SK-N-SH treated with all-trans-retinoic acid at 6 μM for 48 hours (cell line): ENCODE measurements at regions not wholly inside any gene's neighbourhood (a gene's known extent, or its start where the extent isn't known, plus 50 kb on each side); places are given as distances from the start of the nearest gene placed in this dataset.

Experiments used
- ARNTL ChIP-seq: fragments of 450-650 bp; formaldehyde crosslinking; IDR thresholded peaks from 2 replicates; pipeline ENCODE4 v1.5.0; 2020; ENCODE audit warnings: low read depth, mild to moderate bottlenecking, moderate library complexity, borderline replicate concordance
- ESRRG ChIP-seq: fragments of 250-450 bp; sonication (Bioruptor Pico); IDR thresholded peaks from 2 replicates; pipeline ENCODE4 v1.6.1; 2021; ENCODE audit warnings: mild to moderate bottlenecking
- RARB ChIP-seq: fragments of 250-450 bp; sonication (Bioruptor Pico); IDR thresholded peaks from 2 replicates; pipeline ENCODE4 v1.8.0; 2021; ENCODE audit warnings: mild to moderate bottlenecking, moderate library complexity
- TOX ChIP-seq: fragments of 250-450 bp; sonication (Bioruptor Pico); IDR thresholded peaks from 2 replicates; pipeline ENCODE4 v1.8.0; 2021; ENCODE audit warnings: mild to moderate bottlenecking, moderate library complexity, borderline replicate concordance
- ZFP3 ChIP-seq: fragments of 250-450 bp; sonication (Bioruptor Pico); IDR thresholded peaks from 2 replicates; pipeline ENCODE4 v1.5.0; 2020; ENCODE audit warnings: mild to moderate bottlenecking, moderate library complexity
- ZFP30 ChIP-seq: fragments of 450-650 bp; formaldehyde crosslinking; IDR thresholded peaks from 2 replicates; pipeline ENCODE4 v1.5.0; 2022; ENCODE audit warnings: mild to moderate bottlenecking, moderate library complexity
- TF ChIP-seq, protein P1 (sequence below): fragments of 250-450 bp; sonication (Bioruptor Pico); IDR thresholded peaks from 2 replicates; pipeline ENCODE4 v1.5.1; 2021; ENCODE audit warnings: mild to moderate bottlenecking, moderate library complexity

DNA sequence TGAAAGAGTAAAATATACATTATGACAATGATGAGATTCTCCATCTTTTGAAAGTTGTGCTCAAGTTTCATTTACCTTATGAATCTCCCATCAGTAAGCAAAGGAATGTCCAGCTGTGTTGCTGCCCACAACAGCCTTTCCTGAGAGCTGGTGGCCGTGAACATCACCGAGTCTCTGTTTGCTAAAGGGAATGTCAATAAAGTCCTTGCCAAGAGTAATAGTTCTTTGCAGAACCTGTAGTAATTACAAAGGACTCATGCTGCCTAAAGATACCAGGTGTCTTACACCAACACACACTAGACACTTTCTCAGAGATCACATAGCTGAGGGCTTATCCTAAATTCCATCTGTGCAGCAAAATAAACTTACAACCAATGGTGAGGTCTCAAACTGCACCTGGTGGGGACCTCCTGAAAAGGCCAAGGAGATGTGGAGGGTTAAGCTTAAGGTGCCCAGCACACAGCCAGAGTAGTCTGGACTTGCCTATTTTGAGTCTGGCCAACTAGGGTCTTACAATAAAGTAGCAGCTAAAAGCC lies 111.1 kb upstream of the DAPK1 start:
- TF ChIP-seq RARB (no peak), ZFP3 (no peak), ESRRG (CRISPR knock-in tag) (no peak), ARNTL (CRISPR knock-in tag) (no peak), TOX (no peak), ZFP30 (no peak)
- TF ChIP-seq, protein P1, sequence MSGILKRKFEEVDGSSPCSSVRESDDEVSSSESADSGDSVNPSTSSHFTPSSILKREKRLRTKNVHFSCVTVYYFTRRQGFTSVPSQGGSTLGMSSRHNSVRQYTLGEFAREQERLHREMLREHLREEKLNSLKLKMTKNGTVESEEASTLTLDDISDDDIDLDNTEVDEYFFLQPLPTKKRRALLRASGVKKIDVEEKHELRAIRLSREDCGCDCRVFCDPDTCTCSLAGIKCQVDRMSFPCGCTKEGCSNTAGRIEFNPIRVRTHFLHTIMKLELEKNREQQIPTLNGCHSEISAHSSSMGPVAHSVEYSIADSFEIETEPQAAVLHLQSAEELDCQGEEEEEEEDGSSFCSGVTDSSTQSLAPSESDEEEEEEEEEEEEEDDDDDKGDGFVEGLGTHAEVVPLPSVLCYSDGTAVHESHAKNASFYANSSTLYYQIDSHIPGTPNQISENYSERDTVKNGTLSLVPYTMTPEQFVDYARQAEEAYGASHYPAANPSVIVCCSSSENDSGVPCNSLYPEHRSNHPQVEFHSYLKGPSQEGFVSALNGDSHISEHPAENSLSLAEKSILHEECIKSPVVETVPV, result no peak
